ENCODE measurements at regions not wholly inside any gene's neighbourhood (a gene's known extent, or its start where the extent isn't known, plus 50 kb on each side); places are given as distances from the start of the nearest gene placed in this dataset.

DNA sequence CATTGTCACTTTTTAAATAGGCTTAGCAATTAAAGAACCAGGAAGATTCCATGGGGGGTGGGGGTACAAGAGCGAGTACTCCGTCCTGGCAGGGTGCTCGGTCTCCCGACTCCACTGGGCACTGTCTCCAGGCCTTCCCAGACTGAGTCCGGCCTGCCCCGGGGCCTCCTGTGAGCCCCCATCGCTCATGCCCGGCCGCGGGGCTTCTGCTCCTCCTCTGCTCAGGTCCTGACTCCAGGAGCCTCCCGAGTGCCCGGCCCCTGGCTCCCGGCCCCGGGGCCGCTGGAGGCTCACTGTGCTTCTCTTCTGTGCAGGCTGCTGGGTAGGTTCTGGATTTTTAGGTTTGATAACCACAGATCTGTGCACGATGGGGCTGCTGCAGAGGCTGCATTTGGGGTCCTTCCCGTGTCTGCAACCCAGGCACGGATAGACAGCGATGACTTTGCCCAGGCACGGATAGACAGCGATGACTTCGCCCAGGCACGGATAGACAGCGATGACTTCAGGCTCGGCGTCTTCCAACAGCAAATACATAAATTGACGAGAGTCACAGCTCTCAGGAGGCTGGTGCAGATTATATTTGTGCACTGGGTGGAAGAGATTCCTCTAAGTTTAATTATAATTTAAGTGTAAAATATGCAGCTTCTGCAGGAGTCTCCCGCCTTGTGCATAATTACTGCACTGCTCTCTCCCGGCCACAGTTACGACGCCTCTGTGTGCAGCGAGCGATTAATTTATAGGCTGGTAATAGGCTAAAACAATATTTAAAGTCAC, 74.8 kb upstream of the RXRA start:
- POLR2A ChIA-PET, result no interaction called here
- intact Hi-C loops (cut with micrococcal nuclease), result no loop called here
- DNase-seq (no peak), ATAC-seq (no peak)
- Mint-ChIP-seq H3K4me3 (no peak overlapping the region), H3K9me3 (peaks cover 17% of the 10 kb centered on the region), H3K27me3 (no peaks in the 10 kb centered on the region), H3K4me1 (ENCODE audit: low read depth) (no peaks in the 10 kb centered on the region), H3K36me3 (ENCODE audit: low read depth) (no peaks in the 10 kb centered on the region), H3K27ac (no peak overlapping the region)
- no peak for TF ChIP-seq CTCF (IDR thresholded peaks at IDR 0.05)
- CTCF ChIA-PET, result no interaction called here

DNA sequence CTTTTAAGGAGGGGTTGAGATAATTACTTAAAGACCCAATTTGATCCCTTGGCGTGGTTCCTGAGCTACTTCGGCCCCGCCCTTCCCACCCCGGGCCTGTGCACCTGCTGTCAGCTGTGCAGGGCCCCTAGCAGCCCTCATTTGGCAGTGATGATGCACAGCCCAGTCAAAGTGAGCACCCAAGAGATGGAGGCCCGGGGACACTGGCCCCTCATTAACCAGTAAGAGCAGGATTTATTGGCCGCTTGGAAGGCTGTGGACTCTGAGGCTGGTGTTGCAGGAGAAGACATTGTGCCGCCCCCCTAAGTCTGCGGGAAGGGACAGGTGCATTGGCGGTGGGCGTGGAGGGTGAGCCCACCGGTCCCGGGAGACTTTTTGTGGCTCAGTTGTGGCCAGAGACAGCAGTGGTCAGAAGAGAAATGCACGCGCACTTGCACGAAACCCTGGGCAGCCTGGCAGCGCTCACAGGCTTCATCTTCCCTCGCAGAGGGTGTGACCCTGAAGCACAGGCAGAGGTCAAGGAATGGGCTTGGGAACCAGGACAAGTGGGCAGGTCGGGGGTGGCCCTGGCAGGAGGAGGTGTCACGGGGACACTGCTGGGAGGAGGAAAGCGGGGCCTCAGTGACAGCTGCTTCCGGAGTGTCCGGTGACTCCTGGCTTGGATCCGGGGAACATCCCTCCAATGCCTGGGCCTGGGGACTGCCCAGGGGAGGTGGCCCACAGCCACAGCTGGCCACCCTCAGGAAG, 74.0 kb upstream of the RXRA start:
- no peak for ATAC-seq
- H3K27ac Mint-ChIP-seq, result no peak overlapping the region

DNA sequence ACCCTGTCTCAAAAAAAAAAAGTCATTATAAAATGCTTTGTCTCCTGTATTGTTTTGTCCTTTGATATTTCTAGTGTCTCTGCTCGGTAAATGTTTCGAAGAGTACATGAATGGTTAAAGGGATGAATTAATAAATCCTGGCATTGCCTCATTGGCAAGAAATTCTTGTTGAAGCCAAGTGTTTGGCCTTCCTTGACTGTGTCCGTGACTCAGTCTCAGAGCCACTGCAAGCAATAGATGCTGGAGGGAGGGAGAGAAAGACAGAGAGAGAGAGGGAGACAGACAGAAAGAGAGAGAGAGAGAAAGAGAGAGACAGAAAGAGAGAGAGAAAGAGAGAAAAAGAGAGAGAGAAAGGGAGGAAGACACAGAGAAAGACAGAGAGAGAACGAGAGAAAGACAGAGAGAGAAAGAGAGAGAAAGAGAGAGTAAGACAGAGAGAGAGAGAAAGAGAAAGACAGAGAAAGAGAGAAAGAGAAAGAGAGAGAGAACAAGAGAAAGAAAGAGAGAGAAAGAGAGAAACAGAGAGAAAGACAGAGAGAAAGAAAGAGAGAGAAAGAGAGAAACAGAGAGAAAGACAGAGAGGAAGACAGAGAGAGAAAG, 72.5 kb upstream of the RXRA start:
- Mint-ChIP-seq H3K4me1 (ENCODE audit: low read depth) (no peaks in the 10 kb centered on the region), H3K4me3 (no peak overlapping the region), H3K36me3 (ENCODE audit: low read depth) (no peaks in the 10 kb centered on the region), H3K9me3 (peaks cover 5% of the 10 kb centered on the region), H3K27me3 (no peaks in the 10 kb centered on the region), H3K27ac (no peak overlapping the region)
- ATAC-seq (no peak), DNase-seq (no peak)
- intact Hi-C loops (cut with micrococcal nuclease), result no loop called here
- ChIA-PET CTCF (no interaction called here), POLR2A (no interaction called here)
- no peak for TF ChIP-seq CTCF (IDR thresholded peaks at IDR 0.05)

More for the DNA sequence above, 74.0 kb upstream of the RXRA start:
- Mint-ChIP-seq H3K36me3 (ENCODE audit: low read depth) (no peaks in the 10 kb centered on the region), H3K27me3 (no peaks in the 10 kb centered on the region), H3K4me3 (no peak overlapping the region), H3K4me1 (ENCODE audit: low read depth) (no peaks in the 10 kb centered on the region), H3K9me3 (peaks cover 16% of the 10 kb centered on the region)
- POLR2A ChIA-PET, result no interaction called here
- CTCF ChIA-PET, result no interaction called here
- no peak for TF ChIP-seq CTCF (IDR thresholded peaks at IDR 0.05)
- DNase-seq, result no peak
- intact Hi-C loops (cut with micrococcal nuclease), result no loop called here

DNA sequence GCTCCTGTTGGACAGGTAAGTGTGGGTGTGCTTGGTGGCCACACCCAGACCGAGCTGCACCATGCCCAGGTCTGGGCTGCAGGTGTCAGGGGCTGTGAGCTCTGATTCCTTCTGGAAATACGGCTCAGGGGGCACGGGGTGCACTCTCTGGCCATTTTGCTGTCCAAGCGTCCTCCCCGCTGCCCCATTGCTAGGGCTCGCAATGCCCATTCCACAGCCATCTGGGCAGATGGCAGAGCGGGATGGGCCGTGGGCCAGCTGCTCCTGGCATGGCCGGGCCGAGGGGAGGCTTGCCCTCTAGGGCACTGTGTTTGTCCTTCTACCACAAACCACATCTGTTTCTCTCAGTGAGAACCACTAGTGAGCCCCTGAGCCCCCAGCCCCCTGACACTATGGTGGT, 67.9 kb upstream of the RXRA start:
- intact Hi-C loops (cut with micrococcal nuclease), result no loop called here
- POLR2A ChIA-PET, result no interaction called here
- H3K27ac Mint-ChIP-seq, result no peak overlapping the region
- no peaks in the 10 kb centered on the region for H3K9me3 Mint-ChIP-seq
- ATAC-seq (no peak), DNase-seq (no peak)
- no peaks in the 10 kb centered on the region for H3K27me3 Mint-ChIP-seq
- no peaks in the 10 kb centered on the region for H3K4me1 Mint-ChIP-seq (ENCODE audit: low read depth)
- no peaks in the 10 kb centered on the region for H3K36me3 Mint-ChIP-seq (ENCODE audit: low read depth)
- TF ChIP-seq CTCF (IDR thresholded peaks at IDR 0.05), result no peak
- H3K4me3 Mint-ChIP-seq, result no peak overlapping the region
- CTCF ChIA-PET, result interaction anchor here (0.9 kb wide), 1 partner anchor 19 kb away, joined by 3 read pairs; no protein-coding TSS in a partner anchor

Data from activated CD8-positive, alpha-beta T cell treated with anti-CD3 and anti-CD28 coated beads for 36 hours (primary cell).